ENCODE measurements at regions not wholly inside any gene's neighbourhood (a gene's known extent, or its start where the extent isn't known, plus 50 kb on each side); places are given as distances from the start of the nearest gene placed in this dataset.

DNA sequence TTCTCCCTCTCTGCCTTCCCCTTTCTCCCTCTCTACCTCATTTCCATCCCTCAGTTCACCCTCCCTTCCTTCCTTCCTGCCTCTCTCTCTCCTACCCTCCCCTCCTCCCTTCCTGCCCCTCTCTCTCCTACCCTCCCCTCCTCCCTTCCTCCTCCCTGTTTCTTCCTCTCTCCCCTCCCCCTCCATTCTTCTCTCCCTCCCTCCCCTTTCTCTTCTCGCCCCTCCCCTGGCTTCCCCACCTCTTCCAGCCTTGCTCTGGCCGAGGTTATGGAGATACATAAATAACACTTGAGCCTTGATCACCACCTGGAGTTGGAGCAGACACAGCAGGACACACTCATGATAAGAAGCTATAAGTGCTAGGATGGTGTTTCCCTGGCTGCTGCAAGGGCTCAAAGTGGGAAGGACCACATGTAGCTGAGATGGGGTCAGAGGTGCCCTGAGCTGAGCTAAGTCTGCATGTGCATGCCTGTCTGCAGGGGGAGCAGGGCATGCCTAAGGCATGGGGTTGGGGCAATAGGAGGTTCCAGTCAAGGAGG is 326.1 kb upstream of the HS6ST1 start:
- peak overlapping the region; percentile 98 for H3K27ac Mint-ChIP-seq

DNA sequence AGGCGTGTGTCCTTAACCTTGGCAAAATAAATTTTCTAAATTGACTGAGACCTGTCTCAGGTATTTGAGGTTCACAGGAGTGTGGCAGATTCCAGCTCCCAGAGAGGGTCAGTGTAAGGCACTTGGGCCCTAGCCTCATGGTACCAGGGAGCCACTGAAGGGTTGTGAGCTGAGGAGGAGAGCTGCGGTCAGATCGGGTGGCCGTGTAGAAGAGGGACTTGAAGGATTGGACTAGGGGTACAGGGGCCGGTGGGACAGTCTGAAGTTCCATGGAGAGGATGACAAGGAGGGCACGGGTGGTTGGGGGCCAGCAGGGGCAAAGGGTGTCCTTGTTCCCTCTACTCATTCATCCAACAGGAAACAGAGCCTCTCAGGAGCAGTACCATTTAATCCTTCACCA is 327.0 kb upstream of the HS6ST1 start:
- H3K9me3 Mint-ChIP-seq: peaks cover 8% of the 10 kb centered on the region

More for the DNA sequence above, 326.1 kb upstream of the HS6ST1 start:
- Mint-ChIP-seq H3K4me1 (peaks cover 73% of the 10 kb centered on the region), H3K4me3 (peak overlapping the region; percentile 48), H3K9me3 (peaks cover 8% of the 10 kb centered on the region), H3K27me3 (ENCODE audit: insufficient read depth, low read depth) (peaks cover 11% of the 10 kb centered on the region), H3K36me3 (no peaks in the 10 kb centered on the region)
- Histone ChIP-seq H3K4me3 (no peak overlapping the region), H4K20me1 (ENCODE audit: low read depth) (no peaks in the 10 kb centered on the region), H3K27ac (no peak overlapping the region), H3K27me3 (no peaks in the 10 kb centered on the region), H3K4me2 (peak overlapping the region; percentile 52), H3K4me1 (peaks cover 34% of the 10 kb centered on the region), H3F3A (ENCODE audit: low read depth) (peaks cover 21% of the 10 kb centered on the region), H3K9ac (no peak overlapping the region), H3K79me2 (ENCODE audit: low read depth) (no peaks in the 10 kb centered on the region), H3K9me3 (ENCODE audit: low read depth) (no peaks in the 10 kb centered on the region), H3K36me3 (no peaks in the 10 kb centered on the region), H2AFZ (replicated peaks) (peak overlapping the region; percentile 66)
- TF ChIP-seq, protein P1, sequence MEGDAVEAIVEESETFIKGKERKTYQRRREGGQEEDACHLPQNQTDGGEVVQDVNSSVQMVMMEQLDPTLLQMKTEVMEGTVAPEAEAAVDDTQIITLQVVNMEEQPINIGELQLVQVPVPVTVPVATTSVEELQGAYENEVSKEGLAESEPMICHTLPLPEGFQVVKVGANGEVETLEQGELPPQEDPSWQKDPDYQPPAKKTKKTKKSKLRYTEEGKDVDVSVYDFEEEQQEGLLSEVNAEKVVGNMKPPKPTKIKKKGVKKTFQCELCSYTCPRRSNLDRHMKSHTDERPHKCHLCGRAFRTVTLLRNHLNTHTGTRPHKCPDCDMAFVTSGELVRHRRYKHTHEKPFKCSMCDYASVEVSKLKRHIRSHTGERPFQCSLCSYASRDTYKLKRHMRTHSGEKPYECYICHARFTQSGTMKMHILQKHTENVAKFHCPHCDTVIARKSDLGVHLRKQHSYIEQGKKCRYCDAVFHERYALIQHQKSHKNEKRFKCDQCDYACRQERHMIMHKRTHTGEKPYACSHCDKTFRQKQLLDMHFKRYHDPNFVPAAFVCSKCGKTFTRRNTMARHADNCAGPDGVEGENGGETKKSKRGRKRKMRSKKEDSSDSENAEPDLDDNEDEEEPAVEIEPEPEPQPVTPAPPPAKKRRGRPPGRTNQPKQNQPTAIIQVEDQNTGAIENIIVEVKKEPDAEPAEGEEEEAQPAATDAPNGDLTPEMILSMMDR (IDR thresholded peaks at IDR 0.05): peak; percentile 47
- TF ChIP-seq EZH2phosphoT487 (IDR thresholded peaks at IDR 0.05): no peak
- peak; percentile 61 for DNase-seq (ENCODE audit: low spot score)

DNA sequence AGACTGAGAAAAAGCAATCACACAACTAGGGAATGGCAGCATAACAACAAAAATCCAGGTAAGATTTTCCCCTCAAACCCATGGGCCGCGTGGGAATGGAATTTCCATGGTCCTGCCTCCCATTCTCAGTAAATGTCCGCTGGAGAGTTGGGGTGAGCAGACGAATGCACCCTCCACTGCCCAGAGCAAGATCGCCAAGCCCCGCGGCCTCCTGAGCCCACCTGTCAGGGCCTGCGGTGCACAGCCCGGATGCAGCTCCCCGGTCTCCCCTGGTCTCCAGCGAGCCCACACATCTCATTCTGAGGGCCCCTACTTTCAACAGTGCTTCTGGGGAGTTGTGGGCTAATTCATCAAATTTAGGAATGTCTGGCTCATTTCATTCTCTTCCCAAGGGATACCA is 327.4 kb upstream of the HS6ST1 start:
- Mint-ChIP-seq H3K27me3 (ENCODE audit: insufficient read depth, low read depth) (peaks cover 11% of the 10 kb centered on the region), H3K36me3 (no peaks in the 10 kb centered on the region), H3K4me3 (no peak overlapping the region), H3K27ac (peak overlapping the region; percentile 83), H3K4me1 (peaks cover 63% of the 10 kb centered on the region), H3K9me3 (peaks cover 8% of the 10 kb centered on the region)
- Histone ChIP-seq H3F3A (ENCODE audit: low read depth) (peaks cover 16% of the 10 kb centered on the region), H3K27ac (no peak overlapping the region), H3K4me3 (no peak overlapping the region), H3K79me2 (ENCODE audit: low read depth) (no peaks in the 10 kb centered on the region), H3K27me3 (no peaks in the 10 kb centered on the region), H3K4me2 (no peak overlapping the region), H3K4me1 (peaks cover 23% of the 10 kb centered on the region), H4K20me1 (ENCODE audit: low read depth) (no peaks in the 10 kb centered on the region), H3K9ac (no peak overlapping the region), H2AFZ (replicated peaks) (no peak overlapping the region), H3K9me3 (ENCODE audit: low read depth) (no peaks in the 10 kb centered on the region), H3K36me3 (no peaks in the 10 kb centered on the region)
- no peak for DNase-seq (ENCODE audit: low spot score)
- TF ChIP-seq EZH2 (IDR thresholded peaks at IDR 0.05): no peak
- TF ChIP-seq EZH2phosphoT487 (IDR thresholded peaks at IDR 0.05): no peak
- TF ChIP-seq, protein P1 (IDR thresholded peaks at IDR 0.05): no peak

More for the DNA sequence above, 327.0 kb upstream of the HS6ST1 start:
- no peak for DNase-seq (ENCODE audit: low spot score)
- Histone ChIP-seq H3K79me2 (ENCODE audit: low read depth) (no peaks in the 10 kb centered on the region), H3K27ac (no peak overlapping the region), H3K36me3 (no peaks in the 10 kb centered on the region), H3K27me3 (no peaks in the 10 kb centered on the region), H3K9ac (no peak overlapping the region), H3K4me1 (peaks cover 25% of the 10 kb centered on the region), H3F3A (ENCODE audit: low read depth) (peaks cover 16% of the 10 kb centered on the region), H3K4me3 (no peak overlapping the region), H3K9me3 (ENCODE audit: low read depth) (no peaks in the 10 kb centered on the region), H2AFZ (replicated peaks) (no peak overlapping the region), H4K20me1 (ENCODE audit: low read depth) (no peaks in the 10 kb centered on the region), H3K4me2 (no peak overlapping the region)
- Mint-ChIP-seq H3K27ac (peak overlapping the region; percentile 83), H3K4me1 (peaks cover 68% of the 10 kb centered on the region), H3K4me3 (peak overlapping the region; percentile 60), H3K36me3 (no peaks in the 10 kb centered on the region), H3K27me3 (ENCODE audit: insufficient read depth, low read depth) (peaks cover 11% of the 10 kb centered on the region)
- no peak for TF ChIP-seq EZH2phosphoT487 (IDR thresholded peaks at IDR 0.05)
- TF ChIP-seq, protein P1 (IDR thresholded peaks at IDR 0.05): no peak
- no peak for TF ChIP-seq EZH2 (IDR thresholded peaks at IDR 0.05)

All from neural progenitor cell (in vitro differentiated cells).